Thoracic aorta (tissue), 2 donors: ENCODE measurements at regions not wholly inside any gene's neighbourhood (a gene's known extent, or its start where the extent isn't known, plus 50 kb on each side); places are given as distances from the start of the nearest gene placed in this dataset.

Source experiments
- ATAC-seq: fragments of 150-250 bp; one replicate; pipeline ENCODE4 v1.8.0; 2017; ENCODE audit warnings: low read depth; ENCODE audit not compliant: insufficient number of reproducible peaks, low FRiP score
- DNase-seq: peaks from one replicate; pipeline ENCODE4 v3.0.0-alpha.2; 2020; ENCODE audit warnings: low spot score
- H3K27ac ChIP-seq, 2 donors: fragments of 200-600 bp; sonication (generic); 1 replicate in 1 of 2; 2 replicates in 1 of 2; pipeline ENCODE4 v1.5.1; 2016; ENCODE audit warnings: mild to moderate bottlenecking in 2 of 2, moderate library complexity in 2 of 2
- H3K27me3 ChIP-seq: fragments of 200-600 bp; sonication (generic); replicated peaks from 2 replicates; pipeline ENCODE4 v1.6.0; 2016; ENCODE audit warnings: mild to moderate bottlenecking; ENCODE audit not compliant: insufficient read depth
- H3K36me3 ChIP-seq: fragments of 200-600 bp; sonication (generic); one replicate; pipeline ENCODE4 v1.5.1; 2016
- H3K4me1 ChIP-seq, 2 donors: fragments of 200-600 bp; sonication (generic); 1 replicate in 1 of 2; 2 replicates in 1 of 2; pipeline versions ENCODE4 v1.5.1 to v1.6.0; 2016; ENCODE audit warnings: low read depth in 2 of 2, mild to moderate bottlenecking in 1 of 2; ENCODE audit not compliant: control insufficient read depth in 1 of 2
- H3K4me3 ChIP-seq: fragments of 200-600 bp; sonication (generic); 2 replicates; pipeline ENCODE4 v1.5.1; 2016; ENCODE audit warnings: mild to moderate bottlenecking
- H3K9me3 ChIP-seq: fragments of 200-600 bp; sonication (generic); 2 replicates; pipeline ENCODE4 v1.5.1; 2016
- CTCF ChIP-seq: fragments of 200-600 bp; sonication (generic); IDR thresholded peaks from one replicate; pipeline ENCODE4 v1.5.1; 2019; ENCODE audit warnings: antibody characterized with exemption

GRCh38 chr2:125281242-125281641, 1256.2 kb downstream of the CNTNAP5 start:
- Histone ChIP-seq H3K27ac (no peak overlapping the region), H3K4me1 (no peaks in the 10 kb centered on the region), H3K27me3 (no peaks in the 10 kb centered on the region), H3K4me3 (no peak overlapping the region), H3K36me3 (no peaks in the 10 kb centered on the region), H3K9me3 (no peaks in the 10 kb centered on the region)
- DNase-seq (no peak), ATAC-seq (no peak)
- TF ChIP-seq CTCF = no peak

GRCh38 chr2:125296742-125297141, 1271.7 kb downstream of the CNTNAP5 start:
- DNase-seq = no peak
- H3K4me3 ChIP-seq = no peak overlapping the region
- TF ChIP-seq CTCF = no peak

GRCh38 chr2:125310657-125311364, 1285.7 kb downstream of the CNTNAP5 start:
- Histone ChIP-seq H3K36me3 (no peaks in the 10 kb centered on the region), H3K27ac (no peak overlapping the region), H3K9me3 (no peaks in the 10 kb centered on the region), H3K4me3 (no peak overlapping the region), H3K27me3 (no peaks in the 10 kb centered on the region), H3K4me1 (no peaks in the 10 kb centered on the region)
- no peak for ATAC-seq
- no peak for DNase-seq
- TF ChIP-seq CTCF = no peak

More at GRCh38 chr2:125296742-125297141, 1271.7 kb downstream of the CNTNAP5 start:
- Histone ChIP-seq H3K27me3 (no peaks in the 10 kb centered on the region), H3K27ac (no peak overlapping the region), H3K4me1 (no peaks in the 10 kb centered on the region), H3K9me3 (no peaks in the 10 kb centered on the region), H3K36me3 (no peaks in the 10 kb centered on the region)
- ATAC-seq = no peak

- Histone ChIP-seq H3K27ac (no peak overlapping the region), H3K27me3 (no peaks in the 10 kb centered on the region), H3K9me3 (no peaks in the 10 kb centered on the region), H3K36me3 (no peaks in the 10 kb centered on the region), H3K4me1 (no peaks in the 10 kb centered on the region), H3K4me3 (no peak overlapping the region)
- ATAC-seq (no peak), DNase-seq (no peak)
- no peak for TF ChIP-seq CTCF
Measured at GRCh38 chr2:125312342-125312741, 1287.3 kb downstream of the CNTNAP5 start.

GRCh38 chr2:125313806-125314205, 1288.7 kb downstream of the CNTNAP5 start:
- Histone ChIP-seq H3K9me3 (no peaks in the 10 kb centered on the region), H3K4me3 (no peak overlapping the region), H3K4me1 (no peaks in the 10 kb centered on the region), H3K27me3 (no peaks in the 10 kb centered on the region), H3K27ac (no peak overlapping the region), H3K36me3 (no peaks in the 10 kb centered on the region)
- no peak for TF ChIP-seq CTCF
- DNase-seq = no peak
- ATAC-seq = no peak
